HG03196 (cell line): ENCODE measurements at regions not wholly inside any gene's neighbourhood (a gene's known extent, or its start where the extent isn't known, plus 50 kb on each side); places are given as distances from the start of the nearest gene placed in this dataset.
"Not testable (repeated sequence)": the region's sequence is repeated elsewhere in the genome, so short reads cannot be mapped to it uniquely, and the experiment has no call there.

Experiments used
- ATAC-seq: cut with Tn5 transposase; IDR thresholded peaks from one replicate; pipeline ENCODE4 v1.9.1; 2021; ENCODE audit not compliant: unreplicated experiment

DNA sequence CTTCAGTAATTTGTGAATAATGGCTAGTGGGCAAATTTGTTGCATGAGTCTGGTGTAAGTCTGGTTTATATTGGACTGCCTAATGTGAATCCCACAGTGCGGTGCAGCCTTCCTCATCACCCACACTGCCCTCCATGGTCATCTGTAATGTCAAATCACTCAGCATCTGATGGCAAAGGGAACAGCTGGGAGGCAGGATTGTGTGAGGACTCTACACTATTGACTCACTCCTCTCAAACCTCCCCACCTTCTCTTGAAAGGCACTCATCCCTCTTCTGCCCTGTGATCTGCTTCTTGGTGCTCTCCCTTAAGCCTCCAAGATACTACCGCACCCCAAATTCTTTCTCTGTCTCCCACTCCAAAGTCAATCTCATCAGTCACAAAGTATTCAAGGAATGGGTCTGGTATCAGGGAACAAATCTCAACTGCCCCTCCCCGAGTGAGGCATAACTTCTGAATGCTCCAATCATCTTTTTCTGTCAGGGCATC is 146.0 kb upstream of the BEND6 start:
- no peak for ATAC-seq

DNA sequence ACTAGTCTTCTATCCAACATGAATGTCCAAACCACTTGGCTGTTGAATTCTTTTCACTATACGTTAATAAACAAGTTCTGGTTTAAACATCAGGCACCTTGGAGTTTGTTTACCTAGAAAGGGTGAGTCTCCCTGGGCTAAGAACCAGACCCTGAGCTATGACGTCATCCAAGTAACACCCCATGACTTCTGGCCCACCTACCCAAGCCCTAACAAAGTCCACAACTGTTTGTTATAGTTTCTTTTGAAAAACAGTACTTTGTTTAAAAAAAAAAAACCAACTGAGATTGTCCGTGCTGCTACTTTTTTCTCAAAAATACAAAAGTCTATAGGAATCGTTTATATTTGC is 146.9 kb upstream of the BEND6 start:
- ATAC-seq = no peak

DNA sequence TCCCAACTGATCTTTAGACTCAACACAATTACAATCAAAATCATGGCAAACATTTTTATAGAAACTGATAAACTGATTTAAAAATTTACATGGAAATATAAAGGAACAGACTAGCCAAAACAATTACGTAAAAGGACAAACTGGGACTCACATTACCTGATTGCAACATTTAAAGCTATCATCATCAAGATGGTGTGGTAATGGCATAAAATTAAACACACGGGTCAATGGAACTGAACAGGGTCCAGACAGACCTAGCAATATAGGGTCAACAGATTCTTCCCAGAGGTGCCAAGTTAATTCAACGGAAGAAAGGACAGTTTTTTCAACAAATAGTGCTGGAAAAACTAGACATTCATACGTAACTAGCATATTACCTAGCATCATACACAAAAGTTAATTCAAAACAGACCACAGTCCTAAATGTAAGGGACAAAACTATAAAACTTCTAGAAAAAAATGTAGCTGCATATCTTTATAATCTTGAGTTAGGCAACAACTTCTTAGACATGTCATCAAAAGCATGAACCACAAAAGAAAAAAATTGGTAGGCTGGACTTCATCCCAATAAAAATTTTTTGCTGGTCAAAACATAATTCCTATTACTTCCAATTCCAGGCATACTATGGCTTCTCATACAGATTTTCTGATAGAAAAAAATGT is 147.4 kb upstream of the BEND6 start:
- no peak for ATAC-seq

DNA sequence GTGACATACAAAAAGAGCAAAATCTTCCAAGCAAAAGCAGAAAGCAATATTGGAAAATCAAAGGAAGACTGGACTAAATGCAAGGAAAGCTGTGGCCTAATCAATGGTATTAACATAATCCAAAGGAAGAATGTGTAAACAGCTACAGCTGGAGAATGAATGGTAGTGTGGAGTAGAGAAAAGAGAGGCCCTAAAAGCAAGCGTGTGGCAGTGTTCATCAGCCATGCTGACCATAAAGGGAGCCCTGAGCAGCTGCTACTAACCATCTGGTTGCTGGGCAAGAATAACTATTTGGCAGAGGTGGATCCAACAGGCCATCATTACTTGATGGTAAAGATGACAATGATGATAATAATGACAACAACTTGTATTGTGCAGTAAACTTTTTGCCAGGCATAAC is 148.5 kb upstream of the BEND6 start:
- no peak for ATAC-seq

DNA sequence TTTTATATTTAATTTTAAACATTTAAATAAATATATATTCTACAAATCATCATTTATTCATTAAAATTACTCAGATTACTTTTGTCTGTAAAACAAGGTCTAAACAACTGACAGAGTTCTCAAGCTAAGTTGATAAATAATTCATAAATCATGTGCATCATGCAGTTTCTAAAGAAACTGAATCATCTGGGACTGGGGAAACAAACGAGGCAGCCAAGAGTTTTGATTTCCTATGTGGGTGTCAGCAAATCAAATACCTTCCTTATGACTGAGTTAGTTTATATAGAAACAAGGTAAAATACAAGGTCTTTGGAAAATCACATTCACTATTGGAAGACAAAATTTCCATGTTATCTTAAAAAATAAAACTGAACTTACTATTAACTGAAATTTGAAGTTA is 149.9 kb upstream of the BEND6 start:
- ATAC-seq = no peak

DNA sequence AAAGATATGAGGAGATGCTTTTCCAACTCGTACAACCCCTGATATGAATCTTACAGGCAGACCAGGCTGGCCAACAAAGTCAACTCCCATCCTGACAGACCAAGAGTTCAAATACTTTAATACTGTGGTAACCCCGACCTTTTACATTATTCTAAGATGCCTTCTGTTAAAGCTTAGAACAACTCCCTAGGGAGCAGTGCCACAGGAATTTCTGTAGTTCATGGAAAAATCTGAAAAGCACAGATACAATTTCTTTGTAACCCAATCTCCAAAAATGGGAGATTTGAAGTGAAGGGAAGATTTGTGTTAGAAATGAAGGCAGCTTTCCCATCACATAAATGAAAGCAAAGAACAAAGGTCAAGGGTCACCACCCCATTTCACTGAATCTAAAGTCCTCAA is 151.3 kb upstream of the BEND6 start:
- ATAC-seq = no peak

DNA sequence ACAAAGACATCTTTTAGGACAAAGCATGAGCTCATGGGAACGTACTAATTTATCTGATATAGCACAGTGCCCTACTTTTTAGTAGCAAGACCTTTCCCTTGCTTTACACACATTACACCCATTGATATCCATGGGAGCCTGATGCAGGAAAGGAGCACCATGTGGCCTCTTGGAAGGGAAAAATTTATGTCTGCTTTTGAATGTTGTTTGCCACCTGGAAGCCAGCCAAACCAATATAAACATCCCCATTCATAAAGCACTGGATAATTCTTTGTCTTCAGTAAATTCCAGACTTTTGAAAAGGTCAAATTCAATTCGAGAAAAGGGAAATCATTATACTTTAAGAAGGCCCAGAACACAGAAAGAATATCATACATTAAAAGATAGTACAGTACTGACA is 152.3 kb upstream of the BEND6 start:
- no peak for ATAC-seq

DNA sequence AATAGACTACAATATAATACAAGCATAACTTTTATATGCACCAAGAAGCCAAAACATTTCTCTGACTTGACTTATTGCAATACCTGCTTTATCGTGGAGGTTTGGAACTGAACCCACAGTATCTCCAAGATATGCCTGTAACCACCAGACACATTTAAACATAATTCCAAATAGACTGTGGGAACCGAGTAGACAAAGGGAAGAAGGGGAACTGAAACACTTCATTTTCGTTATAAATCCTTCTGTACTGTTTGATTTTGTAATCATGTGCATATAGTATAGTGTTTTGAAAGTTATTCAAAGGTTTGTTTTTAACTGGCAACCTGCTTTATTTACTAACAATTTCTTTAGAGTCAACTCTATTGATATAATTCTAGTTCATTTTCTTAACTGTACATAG is 154.9 kb upstream of the BEND6 start:
- ATAC-seq = no peak

DNA sequence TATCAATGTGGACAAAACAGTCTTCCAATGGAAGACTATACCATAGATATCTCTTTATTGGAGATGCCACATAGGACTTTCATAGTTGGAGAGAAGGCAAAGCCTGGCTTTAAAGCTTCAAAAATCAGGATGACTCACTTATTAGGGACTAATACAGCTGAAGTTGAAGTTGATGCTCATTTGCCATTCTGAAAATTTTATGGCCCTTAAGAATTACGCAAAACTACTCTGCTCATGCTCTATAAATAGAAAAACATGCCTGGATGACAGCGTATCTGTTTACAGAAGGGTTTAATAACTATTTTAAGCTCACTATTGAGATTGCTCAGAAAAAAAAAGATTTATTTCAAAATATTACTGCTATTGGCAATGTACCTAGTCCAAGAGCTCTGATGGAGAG is 155.5 kb upstream of the DST start:
- no peak for ATAC-seq

DNA sequence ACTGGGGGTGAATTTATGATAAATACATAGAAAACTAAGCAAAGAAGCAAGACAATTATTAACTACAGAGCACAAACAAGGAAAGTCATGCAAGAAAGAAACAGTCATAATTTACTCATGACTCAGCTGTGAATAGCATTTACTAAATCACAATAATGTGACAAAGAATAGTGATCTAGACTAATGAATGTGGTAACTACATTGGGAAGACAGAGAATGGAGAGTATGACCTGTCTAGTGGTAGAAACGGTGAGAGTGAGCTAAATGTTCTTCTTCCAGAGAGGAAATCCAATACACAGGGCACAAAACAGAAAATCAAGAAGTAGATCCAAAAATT is 153.5 kb upstream of the DST start:
- ATAC-seq = peak; percentile 45

DNA sequence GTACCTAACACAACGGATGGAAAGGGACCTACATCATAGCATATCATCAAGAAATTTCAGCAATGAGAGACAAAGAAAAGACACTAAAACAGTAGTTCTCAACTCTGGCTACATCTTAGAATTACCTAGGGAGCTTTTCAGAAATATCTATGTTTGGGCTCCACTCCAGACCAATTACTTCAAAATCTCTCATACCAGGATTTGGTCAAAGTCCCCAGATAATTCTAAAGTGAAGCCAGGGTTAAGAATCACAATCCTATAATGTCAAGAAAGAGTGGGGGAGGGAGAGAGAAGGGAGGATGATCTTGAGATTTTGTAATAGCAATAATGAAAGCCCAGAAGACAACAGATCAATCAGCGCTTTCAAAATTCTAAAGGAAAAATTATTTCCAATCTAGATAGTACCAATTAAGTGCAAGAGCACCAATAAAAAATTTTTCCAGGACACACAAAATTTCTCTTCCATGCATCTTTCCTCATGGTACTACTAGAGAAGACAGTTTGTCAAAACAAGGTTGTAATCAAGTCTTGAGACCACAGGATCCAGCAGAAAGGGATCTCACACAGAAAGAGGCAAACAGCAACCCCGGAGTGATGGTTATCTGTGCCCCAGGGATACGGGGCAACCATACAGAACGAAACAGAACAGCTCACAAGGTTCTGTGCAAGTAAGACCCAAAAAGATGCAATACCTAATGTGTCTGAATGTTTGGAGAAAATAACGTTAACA is 152.9 kb upstream of the DST start:
- ATAC-seq = peak; percentile 14

DNA sequence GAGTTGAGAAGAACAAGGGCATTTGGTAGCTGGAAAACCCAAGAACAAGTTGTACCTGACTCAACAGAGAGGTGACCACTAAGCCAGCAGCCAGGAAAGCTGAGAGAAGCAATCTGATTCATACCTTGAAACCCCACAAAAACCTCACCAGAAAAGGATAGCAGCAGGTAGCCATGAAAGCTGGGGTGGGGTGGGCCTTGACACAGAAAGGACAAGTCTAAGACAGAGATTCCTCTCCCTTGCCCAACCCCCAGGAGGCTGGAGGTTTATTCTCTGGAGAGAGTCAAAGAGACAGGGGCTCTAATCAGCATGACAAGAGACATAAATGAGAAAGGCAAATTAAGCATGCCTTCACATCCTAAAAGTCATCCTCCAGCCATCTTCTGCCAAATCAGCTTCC is 151.7 kb upstream of the DST start:
- ATAC-seq = no peak

DNA sequence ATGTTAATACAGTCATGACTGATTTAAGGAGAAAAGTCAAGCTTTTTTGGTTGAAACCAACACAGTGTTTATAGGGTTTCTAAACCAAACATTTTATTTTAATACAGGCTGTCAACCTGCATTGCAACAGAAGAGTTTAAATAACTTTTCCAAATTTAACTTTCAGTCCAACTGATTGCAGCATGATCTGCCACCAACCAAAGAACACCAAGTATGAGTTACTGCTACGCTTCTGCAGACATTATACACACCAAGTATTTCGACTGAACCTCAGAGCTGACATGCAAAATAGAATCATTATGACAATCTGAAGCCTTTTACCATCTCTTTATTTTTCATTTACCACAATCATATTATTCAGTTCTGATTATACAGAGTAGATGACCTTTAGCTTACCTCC is 151.2 kb upstream of the DST start:
- ATAC-seq = no peak

DNA sequence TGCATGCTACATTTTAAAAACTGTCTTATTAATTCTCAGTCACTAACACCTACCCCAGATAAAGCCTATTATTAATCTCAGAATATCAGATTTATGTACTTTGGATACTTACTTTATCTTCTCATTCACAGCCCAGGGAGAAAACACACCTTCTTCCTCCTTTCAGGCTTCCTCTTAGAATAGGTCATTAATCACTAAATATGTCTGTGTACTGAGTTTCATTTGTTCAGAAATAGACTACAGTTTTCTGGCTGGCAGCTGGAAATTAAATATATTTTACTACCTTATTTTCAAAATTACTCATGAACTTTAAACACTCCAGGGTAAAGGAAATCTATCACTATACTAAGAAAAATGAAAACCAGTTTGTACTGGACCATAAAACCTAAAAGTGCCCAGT is 147.7 kb upstream of the DST start:
- ATAC-seq = no peak

DNA sequence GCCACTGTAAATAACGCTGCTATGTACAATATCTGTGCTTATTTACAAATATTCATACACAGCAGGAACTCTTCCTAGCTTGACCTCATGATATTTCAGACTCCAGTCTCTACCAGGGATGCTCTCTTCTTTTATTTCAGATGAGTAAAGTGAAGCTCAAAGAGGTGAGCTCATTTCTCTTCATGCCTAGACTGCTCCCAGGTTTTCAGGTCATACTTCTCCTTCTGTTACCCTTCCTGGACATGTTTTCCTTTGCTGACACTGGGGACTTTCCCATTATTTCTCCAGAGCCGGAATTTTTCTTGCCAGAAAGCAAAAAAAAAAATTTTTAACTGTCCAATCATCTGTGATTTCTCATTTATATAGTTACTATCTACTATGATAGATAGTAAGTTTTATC is 147.2 kb upstream of the DST start:
- ATAC-seq = no peak

DNA sequence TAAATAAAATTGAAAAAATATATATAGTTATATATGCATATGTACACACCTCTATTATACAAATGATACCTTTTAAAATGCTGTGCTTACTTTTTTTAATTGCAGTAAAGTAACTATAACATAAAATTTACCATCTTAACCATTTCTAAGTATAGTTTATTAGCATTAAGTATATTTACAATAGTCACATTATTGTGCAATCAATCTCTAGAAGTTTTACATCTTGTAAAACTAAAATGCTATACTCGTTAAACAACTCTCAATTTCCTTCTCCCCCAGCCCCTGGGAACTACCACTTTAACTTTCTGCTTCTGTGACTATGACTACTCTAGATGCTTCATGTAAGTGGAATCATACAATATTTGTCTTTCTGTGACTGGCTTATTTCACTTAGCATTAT is 146.7 kb upstream of the DST start:
- no peak for ATAC-seq

DNA sequence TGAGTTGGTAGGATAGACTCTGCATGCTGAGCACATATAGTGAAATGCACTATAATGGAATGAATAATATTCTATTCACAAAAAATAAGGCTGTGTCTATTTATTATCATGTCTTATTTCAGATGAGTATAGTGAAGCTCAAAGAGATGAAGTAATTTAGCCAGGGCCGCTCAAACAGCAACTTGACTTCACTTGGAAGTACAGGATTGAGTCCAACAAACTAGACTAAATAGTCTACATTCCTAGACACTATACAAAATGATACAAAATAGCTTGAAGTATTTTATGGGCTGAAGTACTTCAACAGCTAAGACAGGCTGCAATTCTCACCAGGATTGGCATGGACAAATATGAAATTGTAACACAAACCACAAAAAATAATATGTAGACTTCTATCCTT is 144.5 kb upstream of the DST start:
- ATAC-seq = no peak

DNA sequence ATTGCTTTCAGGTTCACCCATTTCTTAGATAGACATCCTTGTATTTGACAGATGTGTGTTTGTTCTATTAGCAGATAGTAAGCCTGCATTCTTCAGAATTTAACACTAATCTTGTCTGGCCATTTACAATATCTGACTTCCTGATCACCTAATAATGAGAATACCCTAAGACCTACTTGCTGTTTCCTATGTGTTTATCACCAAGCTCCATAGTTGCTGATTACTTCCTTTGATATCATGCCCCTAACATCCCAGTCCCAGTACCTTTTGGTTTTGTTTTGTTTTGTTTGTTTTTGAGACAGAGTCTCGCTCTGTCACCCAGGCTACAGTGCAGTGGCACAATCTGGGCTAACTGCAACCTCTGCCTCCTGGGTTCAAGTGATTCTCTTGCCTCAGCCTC is 143.6 kb upstream of the DST start:
- ATAC-seq = no peak

DNA sequence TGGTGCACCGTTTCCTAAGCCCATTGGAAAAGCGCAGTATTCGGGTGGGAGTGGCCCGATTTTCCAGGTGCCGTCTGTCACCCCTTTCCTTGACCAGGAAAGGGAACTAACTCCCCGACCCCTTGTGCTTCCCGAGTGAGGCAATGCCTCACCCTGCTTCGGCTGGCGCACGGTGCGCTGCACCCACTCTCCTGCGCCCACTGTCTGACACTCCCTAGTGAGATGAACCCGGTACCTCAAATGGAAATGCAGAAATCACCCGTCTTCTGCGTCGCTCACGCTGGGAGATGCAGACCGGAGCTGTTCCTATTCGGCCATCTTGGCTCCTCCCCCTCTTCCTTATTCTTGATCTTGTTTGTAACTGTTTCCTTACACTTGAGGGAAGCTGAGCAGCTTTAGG is 142.8 kb upstream of the DST start:
- ATAC-seq = not testable (repeated sequence)

DNA sequence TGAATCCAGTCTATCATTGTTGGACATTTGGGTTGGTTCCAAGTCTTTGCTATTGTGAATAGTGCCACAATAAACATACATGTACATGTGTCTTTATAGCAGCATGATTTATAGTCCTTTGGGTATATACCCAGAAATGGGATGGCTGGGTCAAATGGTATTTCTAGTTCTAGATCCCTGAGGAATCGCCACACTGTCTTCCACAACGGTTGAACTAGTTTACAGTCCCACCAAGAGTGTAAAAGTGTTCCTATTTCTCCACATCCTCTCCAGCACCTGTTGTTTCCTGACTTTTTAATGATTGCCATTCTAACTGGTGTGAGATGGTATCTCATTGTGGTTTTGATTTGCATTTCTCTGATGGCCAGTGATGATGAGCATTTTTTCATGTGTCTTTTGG is 137.4 kb upstream of the DST start:
- not testable (repeated sequence) for ATAC-seq

DNA sequence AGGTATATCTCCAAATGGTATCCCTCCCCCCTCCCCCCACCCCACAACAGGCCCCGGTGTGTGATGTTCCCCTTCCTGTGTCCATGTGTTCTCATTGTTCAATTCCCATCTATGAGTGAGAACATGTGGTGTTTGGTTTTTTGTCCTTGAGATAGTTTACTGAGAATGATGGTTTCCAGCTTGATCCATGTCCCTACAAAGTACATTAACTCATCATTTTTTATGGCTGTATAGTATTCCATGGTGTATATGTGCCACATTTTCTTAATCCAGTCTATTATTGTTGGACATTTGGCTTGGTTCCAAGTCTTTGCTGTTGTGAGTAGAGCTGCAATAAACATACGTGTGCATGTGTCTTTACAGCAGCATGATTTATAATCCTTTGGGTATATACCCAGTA is 135.8 kb upstream of the DST start:
- ATAC-seq = not testable (repeated sequence)

DNA sequence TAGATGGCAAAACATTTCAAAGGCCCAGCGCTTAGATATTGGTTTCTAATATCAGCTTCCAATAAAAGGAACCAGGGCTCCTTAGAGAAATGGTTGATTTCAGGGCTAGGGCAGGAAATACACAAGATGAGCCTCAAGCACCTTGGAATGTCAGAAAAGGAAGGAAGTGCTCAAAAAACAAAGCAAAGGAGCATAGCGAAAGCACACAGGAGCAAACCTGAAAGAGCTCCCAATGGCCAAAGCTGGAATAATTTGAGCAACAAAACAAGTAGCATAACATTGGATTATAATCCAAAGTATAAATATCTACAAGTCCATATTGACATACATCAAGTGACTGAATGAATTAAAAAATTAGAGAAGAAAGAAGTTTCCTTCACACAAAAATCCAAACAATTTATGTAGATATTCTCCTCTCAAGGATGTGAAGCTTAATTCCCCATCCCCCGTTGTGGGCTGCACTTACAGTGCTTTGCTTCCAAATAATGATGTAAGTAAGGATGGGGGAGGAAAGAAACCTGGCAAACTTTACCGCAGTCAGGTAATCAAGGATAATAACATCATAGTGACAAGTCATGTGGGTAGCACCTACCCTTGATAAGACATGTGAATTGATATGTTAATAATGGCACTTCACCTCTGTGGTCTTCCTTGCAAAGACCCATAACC is 132.9 kb upstream of the DST start:
- no peak for ATAC-seq
